ENCODE measurements at regions not wholly inside any gene's neighbourhood (a gene's known extent, or its start where the extent isn't known, plus 50 kb on each side); places are given as distances from the start of the nearest gene placed in this dataset.

DNA sequence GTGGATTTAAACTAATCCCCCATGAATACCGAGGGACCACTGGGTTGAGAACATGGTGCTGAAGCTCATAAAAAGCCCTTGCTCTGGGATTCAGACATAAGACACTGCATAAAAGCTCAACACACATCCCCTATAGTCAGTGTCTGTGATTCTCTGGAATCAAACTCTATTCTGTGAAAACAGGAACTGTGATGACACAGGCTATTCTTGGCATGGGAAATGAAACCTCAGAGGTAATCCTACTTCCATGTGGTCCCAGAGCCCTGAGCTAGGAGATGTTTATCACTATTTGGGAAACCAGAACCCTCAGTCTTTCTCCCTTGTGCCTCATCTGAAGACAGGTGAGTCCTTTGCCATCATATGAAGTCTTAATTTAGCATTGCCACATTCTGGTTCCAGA, 135.4 kb upstream of the PRSS3 start:
- intact Hi-C loops (cut with micrococcal nuclease): no loop called here
- H4K20me1 ChIP-seq (replicated peaks; ENCODE audit: control insufficient read depth, extremely low read depth, insufficient read depth, low read length): no peaks in the 10 kb centered on the region
- DNase-seq (ENCODE audit: low read depth, low spot score): no peak
- H3K9me1 ChIP-seq (replicated peaks; ENCODE audit: control insufficient read depth, extremely low read depth, insufficient read depth, low read length): no peaks in the 10 kb centered on the region
- H3K36me3 ChIP-seq (ENCODE audit: control insufficient read depth in 2 of 2, extremely low read depth in 1 of 2, insufficient read depth in 2 of 2, low read length in 2 of 2): no peaks in the 10 kb centered on the region
- H3K4me2 ChIP-seq (ENCODE audit: insufficient read depth, low read length): no peak overlapping the region
- ChIA-PET POLR2A (no interaction called here), CTCF (interaction anchor here (1.2 kb wide), 1 partner anchor 36 kb away, joined by 3 read pairs; no protein-coding TSS in a partner anchor)
- H3K4me1 ChIP-seq (ENCODE audit: control insufficient read depth, extremely low read depth, insufficient read depth, low read length): no peaks in the 10 kb centered on the region
- no peak overlapping the region for H3K4me3 ChIP-seq (replicated peaks in 1 of 3; ENCODE audit: insufficient read depth in 1 of 3, low read depth in 1 of 3, low read length in 3 of 3)
- H3K9me3 ChIP-seq (replicated peaks; ENCODE audit: control insufficient read depth, insufficient read depth, low read length): no peaks in the 10 kb centered on the region
- H3K9ac ChIP-seq (replicated peaks; ENCODE audit: extremely low read depth, insufficient read depth, low read length): no peak overlapping the region
- H3K27me3 ChIP-seq (ENCODE audit: control insufficient read depth in 2 of 2, insufficient read depth in 2 of 2, low read length in 2 of 2): peaks cover 16 to 22% of the 10 kb centered on the region in 2 experiments
- FAIRE-seq: peak; percentile 18
- TF ChIP-seq JUN (IDR thresholded peaks at IDR 0.05; ENCODE audit: borderline replicate concordance, insufficient read depth, insufficient read length, low read depth) (no peak), POLR2AphosphoS5 (IDR thresholded peaks at IDR 0.05; ENCODE audit: insufficient read depth, low read depth, low read length) (no peak), EZH2 (IDR thresholded peaks at IDR 0.05; ENCODE audit: borderline replicate concordance, low read depth, low read length, severe bottlenecking) (no peak), POLR2A (IDR thresholded peaks at IDR 0.05; ENCODE audit: low read depth, low read length) (no peak), MYC (IDR thresholded peaks at IDR 0.05; ENCODE audit: low read depth, low read length) (no peak), GATA2 (IDR thresholded peaks at IDR 0.05; ENCODE audit: insufficient read depth, insufficient read length, low read depth, low read length) (no peak), FOS (IDR thresholded peaks at IDR 0.05; ENCODE audit: borderline replicate concordance, insufficient read depth, low read length) (no peak)
- TF ChIP-seq, protein P1, sequence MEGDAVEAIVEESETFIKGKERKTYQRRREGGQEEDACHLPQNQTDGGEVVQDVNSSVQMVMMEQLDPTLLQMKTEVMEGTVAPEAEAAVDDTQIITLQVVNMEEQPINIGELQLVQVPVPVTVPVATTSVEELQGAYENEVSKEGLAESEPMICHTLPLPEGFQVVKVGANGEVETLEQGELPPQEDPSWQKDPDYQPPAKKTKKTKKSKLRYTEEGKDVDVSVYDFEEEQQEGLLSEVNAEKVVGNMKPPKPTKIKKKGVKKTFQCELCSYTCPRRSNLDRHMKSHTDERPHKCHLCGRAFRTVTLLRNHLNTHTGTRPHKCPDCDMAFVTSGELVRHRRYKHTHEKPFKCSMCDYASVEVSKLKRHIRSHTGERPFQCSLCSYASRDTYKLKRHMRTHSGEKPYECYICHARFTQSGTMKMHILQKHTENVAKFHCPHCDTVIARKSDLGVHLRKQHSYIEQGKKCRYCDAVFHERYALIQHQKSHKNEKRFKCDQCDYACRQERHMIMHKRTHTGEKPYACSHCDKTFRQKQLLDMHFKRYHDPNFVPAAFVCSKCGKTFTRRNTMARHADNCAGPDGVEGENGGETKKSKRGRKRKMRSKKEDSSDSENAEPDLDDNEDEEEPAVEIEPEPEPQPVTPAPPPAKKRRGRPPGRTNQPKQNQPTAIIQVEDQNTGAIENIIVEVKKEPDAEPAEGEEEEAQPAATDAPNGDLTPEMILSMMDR (IDR thresholded peaks at IDR 0.05; ENCODE audit: extremely low read depth in 1 of 2, insufficient read depth in 1 of 2, low read depth in 1 of 2, low read length in 2 of 2): no peak
- TF ChIP-seq, protein P2, sequence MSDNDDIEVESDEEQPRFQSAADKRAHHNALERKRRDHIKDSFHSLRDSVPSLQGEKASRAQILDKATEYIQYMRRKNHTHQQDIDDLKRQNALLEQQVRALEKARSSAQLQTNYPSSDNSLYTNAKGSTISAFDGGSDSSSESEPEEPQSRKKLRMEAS (IDR thresholded peaks at IDR 0.05; ENCODE audit: insufficient read depth, insufficient read length): no peak
- H3K27ac ChIP-seq (ENCODE audit: insufficient read depth, low read depth, low read length): no peak overlapping the region
- H3K79me2 ChIP-seq (ENCODE audit: control insufficient read depth, insufficient read depth, low read length): no peaks in the 10 kb centered on the region
- BruUV-seq (replicated peaks): no TSS peak
- dilution Hi-C loops (cut with MboI; ENCODE audit: extremely low pct_ligation_motif_present, low sequenced_read_pairs): no loop called here
- H2AFZ ChIP-seq (ENCODE audit: low read depth, low read length): no peak overlapping the region

All from endothelial cell of umbilical vein (primary cell).